ENCODE measurements at regions not wholly inside any gene's neighbourhood (a gene's known extent, or its start where the extent isn't known, plus 50 kb on each side); places are given as distances from the start of the nearest gene placed in this dataset.

GRCh38 chr19:34120141-34120540 is 52.2 kb upstream of the LSM14A start:
- no peak for DNase-seq

- DNase-seq, result no peak
Measured at GRCh38 chr19:34120846-34121639, 51.3 kb upstream of the LSM14A start.

All from hindlimb muscle (tissue), 1 donor.